ENCODE measurements at regions not wholly inside any gene's neighbourhood (a gene's known extent, or its start where the extent isn't known, plus 50 kb on each side); places are given as distances from the start of the nearest gene placed in this dataset.

GRCh38 chr6:133748628-133749027, 140.3 kb upstream of the TCF21 start:
- no peak for TF ChIP-seq POLR2A (IDR thresholded peaks at IDR 0.05)
- TF ChIP-seq, protein P1, sequence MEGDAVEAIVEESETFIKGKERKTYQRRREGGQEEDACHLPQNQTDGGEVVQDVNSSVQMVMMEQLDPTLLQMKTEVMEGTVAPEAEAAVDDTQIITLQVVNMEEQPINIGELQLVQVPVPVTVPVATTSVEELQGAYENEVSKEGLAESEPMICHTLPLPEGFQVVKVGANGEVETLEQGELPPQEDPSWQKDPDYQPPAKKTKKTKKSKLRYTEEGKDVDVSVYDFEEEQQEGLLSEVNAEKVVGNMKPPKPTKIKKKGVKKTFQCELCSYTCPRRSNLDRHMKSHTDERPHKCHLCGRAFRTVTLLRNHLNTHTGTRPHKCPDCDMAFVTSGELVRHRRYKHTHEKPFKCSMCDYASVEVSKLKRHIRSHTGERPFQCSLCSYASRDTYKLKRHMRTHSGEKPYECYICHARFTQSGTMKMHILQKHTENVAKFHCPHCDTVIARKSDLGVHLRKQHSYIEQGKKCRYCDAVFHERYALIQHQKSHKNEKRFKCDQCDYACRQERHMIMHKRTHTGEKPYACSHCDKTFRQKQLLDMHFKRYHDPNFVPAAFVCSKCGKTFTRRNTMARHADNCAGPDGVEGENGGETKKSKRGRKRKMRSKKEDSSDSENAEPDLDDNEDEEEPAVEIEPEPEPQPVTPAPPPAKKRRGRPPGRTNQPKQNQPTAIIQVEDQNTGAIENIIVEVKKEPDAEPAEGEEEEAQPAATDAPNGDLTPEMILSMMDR (IDR thresholded peaks at IDR 0.05) = no peak
